Gastroesophageal sphincter (tissue), 3 donors: ENCODE measurements at regions not wholly inside any gene's neighbourhood (a gene's known extent, or its start where the extent isn't known, plus 50 kb on each side); places are given as distances from the start of the nearest gene placed in this dataset.

Experiments
- EP300 ChIP-seq: sonication (generic); formaldehyde crosslinking; IDR thresholded peaks from one replicate; pipeline ENCODE4 v1.6.1; 2017; ENCODE audit warnings: antibody characterized with exemption, mild to moderate bottlenecking
- POLR2A ChIP-seq, 2 donors: fragments of 450-650 bp; IDR thresholded peaks; one replicate each; pipeline ENCODE4 v1.6.1; 2017; ENCODE audit warnings: antibody characterized with exemption in 2 of 2, mild to moderate bottlenecking in 2 of 2, moderate library complexity in 1 of 2
- TF ChIP-seq, protein P1 (sequence below), 4 experiments: fragments of 200-600 bp in 2 of 4; fragments of 450-650 bp in 2 of 4; sonication (generic) in 1 of 4; IDR thresholded peaks; one replicate each; pipeline ENCODE4 v1.5.1; 2017 to 2019; ENCODE audit warnings: antibody characterized with exemption in 4 of 4, mild to moderate bottlenecking in 2 of 4, moderate library complexity in 2 of 4

DNA sequence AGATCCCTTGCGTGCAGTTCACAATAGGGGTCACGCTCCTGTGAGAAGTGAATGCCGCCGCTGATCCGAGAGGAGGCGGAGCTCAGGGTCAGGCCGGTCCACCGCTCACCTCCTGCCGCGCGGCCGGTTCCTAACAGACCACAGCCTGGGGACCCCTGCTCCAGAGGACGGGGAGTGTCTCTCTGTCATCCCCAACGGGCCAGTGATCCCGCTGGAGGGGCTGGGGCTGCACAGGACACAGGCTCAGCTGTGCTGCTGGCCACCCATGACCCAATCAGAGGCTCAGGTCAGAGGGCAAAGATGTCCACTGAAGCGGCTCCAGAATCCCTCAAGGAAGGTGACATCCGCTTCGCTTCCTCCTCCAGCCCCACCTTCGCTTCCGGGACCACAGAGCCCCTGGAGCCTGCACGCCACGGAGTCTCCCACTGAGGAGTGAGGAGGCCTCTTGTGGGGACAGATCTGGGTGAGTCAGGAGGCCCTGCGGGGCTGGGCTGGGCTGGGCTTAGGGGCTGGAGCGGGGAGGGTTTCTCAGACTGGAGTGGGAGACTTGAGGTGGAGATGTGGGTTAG is 115.4 kb downstream of the METRNL start:
- TF ChIP-seq, protein P1, sequence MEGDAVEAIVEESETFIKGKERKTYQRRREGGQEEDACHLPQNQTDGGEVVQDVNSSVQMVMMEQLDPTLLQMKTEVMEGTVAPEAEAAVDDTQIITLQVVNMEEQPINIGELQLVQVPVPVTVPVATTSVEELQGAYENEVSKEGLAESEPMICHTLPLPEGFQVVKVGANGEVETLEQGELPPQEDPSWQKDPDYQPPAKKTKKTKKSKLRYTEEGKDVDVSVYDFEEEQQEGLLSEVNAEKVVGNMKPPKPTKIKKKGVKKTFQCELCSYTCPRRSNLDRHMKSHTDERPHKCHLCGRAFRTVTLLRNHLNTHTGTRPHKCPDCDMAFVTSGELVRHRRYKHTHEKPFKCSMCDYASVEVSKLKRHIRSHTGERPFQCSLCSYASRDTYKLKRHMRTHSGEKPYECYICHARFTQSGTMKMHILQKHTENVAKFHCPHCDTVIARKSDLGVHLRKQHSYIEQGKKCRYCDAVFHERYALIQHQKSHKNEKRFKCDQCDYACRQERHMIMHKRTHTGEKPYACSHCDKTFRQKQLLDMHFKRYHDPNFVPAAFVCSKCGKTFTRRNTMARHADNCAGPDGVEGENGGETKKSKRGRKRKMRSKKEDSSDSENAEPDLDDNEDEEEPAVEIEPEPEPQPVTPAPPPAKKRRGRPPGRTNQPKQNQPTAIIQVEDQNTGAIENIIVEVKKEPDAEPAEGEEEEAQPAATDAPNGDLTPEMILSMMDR (IDR thresholded peaks at IDR 0.05) = no peak
- TF ChIP-seq POLR2A (IDR thresholded peaks at IDR 0.05) (no peak), EP300 (no peak)
